ENCODE measurements at regions not wholly inside any gene's neighbourhood (a gene's known extent, or its start where the extent isn't known, plus 50 kb on each side); places are given as distances from the start of the nearest gene placed in this dataset.

DNA sequence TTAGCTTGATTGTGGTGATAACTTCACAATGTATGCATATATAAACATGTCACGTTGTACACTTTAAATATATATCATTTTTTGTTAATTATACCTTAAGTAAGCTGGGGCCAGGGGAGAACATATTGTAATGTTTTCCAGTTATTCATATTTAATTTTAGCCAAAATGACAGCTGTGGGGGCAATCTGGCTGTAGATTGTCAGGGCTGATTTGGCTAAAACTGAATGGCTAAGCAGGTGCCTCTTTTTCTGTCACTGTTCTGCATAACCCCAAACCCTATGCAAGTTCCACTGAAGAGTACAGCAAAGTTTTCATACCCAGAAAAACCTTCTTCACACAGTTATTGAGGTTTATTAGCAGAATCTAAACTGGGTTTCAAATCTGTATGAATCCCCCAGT is 318.2 kb downstream of the PTPRC start:
- no peak for TF ChIP-seq EZH2 (IDR thresholded peaks at IDR 0.05; ENCODE audit: insufficient read depth, low read length)
- TF ChIP-seq, protein P1, sequence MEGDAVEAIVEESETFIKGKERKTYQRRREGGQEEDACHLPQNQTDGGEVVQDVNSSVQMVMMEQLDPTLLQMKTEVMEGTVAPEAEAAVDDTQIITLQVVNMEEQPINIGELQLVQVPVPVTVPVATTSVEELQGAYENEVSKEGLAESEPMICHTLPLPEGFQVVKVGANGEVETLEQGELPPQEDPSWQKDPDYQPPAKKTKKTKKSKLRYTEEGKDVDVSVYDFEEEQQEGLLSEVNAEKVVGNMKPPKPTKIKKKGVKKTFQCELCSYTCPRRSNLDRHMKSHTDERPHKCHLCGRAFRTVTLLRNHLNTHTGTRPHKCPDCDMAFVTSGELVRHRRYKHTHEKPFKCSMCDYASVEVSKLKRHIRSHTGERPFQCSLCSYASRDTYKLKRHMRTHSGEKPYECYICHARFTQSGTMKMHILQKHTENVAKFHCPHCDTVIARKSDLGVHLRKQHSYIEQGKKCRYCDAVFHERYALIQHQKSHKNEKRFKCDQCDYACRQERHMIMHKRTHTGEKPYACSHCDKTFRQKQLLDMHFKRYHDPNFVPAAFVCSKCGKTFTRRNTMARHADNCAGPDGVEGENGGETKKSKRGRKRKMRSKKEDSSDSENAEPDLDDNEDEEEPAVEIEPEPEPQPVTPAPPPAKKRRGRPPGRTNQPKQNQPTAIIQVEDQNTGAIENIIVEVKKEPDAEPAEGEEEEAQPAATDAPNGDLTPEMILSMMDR (IDR thresholded peaks at IDR 0.05; ENCODE audit: insufficient read depth, low read depth, low read length): no peak

All from astrocyte (in vitro differentiated cells and primary cell).